ENCODE measurements at regions not wholly inside any gene's neighbourhood (a gene's known extent, or its start where the extent isn't known, plus 50 kb on each side); places are given as distances from the start of the nearest gene placed in this dataset.
A peak's percentile ranks its signal among the peaks of the same experiment; 100 is the strongest.
"Not testable (repeated sequence)": the region's sequence is repeated elsewhere in the genome, so short reads cannot be mapped to it uniquely, and the experiment has no call there.

- DNase-seq = no peak
Observed at GRCh38 chr2:175601969-175602368, 400.1 kb downstream of the LNPK start.

DNA sequence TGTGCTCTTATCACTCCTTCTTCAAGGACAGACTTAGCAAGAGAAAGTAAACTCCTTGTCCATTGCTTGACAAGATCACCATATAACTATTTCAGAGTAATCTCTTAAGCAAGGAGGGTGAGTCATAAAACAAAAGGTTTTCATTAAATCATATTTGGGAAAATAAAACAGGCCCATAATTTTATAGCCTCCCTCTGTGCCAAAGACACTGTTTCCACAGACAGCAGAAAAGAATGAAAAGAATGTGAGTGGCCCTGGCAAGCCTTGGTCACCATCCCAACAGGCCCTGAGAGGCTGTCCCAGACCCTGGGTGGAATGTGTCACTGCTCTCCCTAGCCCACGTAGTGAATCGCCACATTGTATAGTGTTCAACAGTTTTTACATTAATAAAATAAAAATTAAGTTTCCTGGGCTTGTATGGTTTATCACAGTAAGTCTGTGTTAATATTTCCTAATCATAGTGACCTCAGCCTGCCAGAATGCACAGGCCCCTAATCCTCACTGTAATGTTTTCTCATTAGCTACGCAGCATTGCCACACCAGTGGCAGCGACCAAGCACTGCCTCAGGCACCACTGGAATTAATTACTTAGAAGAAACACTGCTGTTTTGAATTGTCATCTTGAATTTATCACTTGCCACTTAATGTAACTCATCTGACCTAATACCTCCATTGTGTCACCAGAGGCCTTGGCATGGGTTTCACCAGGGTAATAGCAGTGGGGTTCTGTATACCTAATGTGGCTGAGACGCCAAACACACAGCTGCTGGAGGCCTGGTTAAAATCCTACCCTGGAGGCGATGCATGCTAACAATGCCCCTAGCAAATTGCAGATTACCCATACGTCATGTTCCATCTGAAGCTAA is 401.9 kb downstream of the LNPK start:
- no peak for DNase-seq

- DNase-seq = no peak
Observed at GRCh38 chr2:175597286-175597685, 404.8 kb downstream of the LNPK start.

GRCh38 chr2:175595139-175595538 is 406.9 kb downstream of the LNPK start:
- no peak for DNase-seq

GRCh38 chr2:175593686-175594525 is 408.2 kb downstream of the LNPK start:
- not testable (repeated sequence) for DNase-seq

GRCh38 chr2:175588213-175588612 is 406.7 kb upstream of the ATP5MC3 start:
- DNase-seq = not testable (repeated sequence)

DNA sequence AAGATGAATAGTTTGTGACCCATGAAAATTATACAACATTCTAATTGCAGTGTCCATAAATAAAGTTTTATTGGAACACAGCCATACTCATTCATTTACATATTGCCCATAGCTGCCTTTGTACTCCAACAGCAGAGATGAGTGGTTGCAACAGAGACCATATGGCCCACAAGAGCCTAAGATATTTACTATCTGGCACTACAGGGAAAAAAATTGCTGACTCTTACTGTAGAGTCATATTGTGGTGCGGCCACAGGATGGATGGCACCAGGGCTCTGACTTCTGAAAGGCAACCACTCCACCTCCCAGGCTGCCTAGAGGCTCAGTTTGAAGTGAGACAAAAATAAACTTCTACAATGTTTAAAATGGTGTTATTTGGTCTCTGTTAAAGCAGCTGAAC is 404.0 kb upstream of the ATP5MC3 start:
- no peak for DNase-seq

GRCh38 chr2:175580652-175581051 is 399.1 kb upstream of the ATP5MC3 start:
- DNase-seq = no peak

- DNase-seq = no peak
Observed at GRCh38 chr2:175579646-175580045, 398.1 kb upstream of the ATP5MC3 start.

- DNase-seq = no peak
Observed at GRCh38 chr2:175577368-175577970, 396.0 kb upstream of the ATP5MC3 start.

DNA sequence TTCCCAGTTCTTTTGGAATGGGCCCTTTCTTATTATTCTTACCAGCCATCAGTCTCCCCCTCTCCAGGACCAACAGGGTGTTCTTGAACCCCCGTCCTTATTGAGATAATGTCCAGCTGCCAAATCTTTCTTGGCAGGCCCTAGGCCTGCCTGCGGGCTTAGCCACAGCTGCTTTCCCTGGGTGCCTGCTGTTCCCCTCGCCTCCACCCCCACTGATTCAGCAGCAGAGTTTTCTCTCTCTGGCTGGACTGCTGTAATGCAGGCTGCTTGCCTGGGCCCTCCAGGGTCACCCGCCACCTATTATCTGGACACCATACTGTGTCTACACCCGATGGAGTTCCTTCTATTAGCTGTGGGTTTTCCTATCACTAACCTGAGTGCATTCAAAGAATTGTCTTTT is 395.4 kb upstream of the ATP5MC3 start:
- DNase-seq = no peak

DNA sequence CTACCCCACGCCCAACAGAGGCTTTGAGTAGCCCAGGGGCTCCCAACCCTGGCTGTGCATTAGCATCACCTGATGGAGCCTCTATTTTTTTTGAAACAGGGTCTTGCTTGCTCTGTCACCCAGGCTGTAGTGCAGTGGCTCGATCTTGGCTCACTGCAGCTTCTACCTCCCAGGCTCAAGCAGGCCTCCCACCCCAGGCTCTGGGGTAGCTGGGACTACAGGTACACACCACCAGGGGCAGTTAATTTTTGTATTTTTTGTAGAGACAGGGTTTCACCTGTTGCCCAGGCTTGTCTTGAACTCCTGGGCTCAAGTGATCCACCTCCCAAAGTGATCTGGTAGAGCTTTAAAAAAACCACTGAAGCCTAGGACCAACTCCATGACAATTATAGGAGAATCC is 394.8 kb upstream of the ATP5MC3 start:
- DNase-seq = no peak

GRCh38 chr2:175575346-175576258 is 394.1 kb upstream of the ATP5MC3 start:
- DNase-seq = no peak

GRCh38 chr2:175574069-175574468 is 392.6 kb upstream of the ATP5MC3 start:
- DNase-seq = no peak

DNA sequence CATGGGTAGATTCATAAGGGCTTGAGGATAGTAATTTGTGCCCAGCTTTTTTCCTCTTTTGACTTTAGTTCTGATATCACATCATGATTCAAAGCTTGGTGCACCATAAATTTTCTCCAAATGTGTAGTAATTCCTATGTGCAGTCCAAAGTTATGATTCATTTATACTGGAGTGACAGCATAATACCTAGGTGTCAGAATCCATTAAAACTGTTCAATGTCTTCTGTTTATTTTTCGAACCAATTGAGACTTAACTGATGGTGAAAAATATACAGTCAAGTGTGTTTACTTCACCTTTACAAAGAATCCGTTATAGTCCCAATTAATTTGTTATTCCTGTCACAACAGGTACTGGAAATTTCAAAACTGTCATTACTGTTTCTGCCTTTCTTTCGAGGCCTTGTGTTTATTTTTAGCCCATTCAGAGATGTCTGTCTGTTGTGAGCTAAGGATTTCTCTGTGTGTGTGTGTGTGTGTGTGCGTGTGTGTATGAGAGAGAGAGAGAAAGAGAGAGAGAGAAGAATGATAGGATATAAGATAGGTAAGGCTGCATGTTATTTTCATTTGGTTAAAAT is 389.7 kb upstream of the ATP5MC3 start:
- no peak for DNase-seq

GRCh38 chr2:175568109-175568730 is 386.7 kb upstream of the ATP5MC3 start:
- DNase-seq = no peak

GRCh38 chr2:175567435-175568061 is 386.0 kb upstream of the ATP5MC3 start:
- DNase-seq = no peak

DNA sequence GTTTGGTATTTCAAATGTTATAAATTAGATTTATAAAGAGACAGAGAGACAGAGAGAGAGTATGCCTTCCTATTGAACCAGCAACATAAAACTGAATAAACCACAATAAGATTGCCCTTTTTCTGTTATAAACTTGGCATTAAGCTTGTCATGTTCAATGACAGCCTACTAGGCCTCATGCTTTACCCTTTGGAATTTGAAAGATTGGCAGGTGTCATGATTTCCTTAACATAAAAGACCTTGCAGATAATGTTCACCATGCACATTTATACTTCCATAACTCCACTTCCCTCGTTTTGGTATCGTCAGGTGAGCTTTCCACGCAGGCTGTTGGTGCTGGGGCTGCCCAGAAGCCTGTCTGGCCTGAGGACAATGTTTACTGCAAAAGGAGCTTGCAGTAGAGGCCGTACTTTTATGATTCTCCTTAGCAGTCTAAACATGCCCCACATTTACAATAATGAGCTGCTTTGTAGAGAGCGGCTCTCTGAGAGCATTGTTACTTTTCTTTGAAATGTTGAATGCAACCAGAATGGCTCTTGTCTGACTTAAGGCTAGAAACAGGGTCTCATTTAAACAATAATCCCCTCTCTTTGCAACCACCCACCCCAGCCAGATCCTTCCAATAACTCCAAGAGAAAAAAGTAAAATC is 379.1 kb upstream of the ATP5MC3 start:
- no peak for DNase-seq

GRCh38 chr2:175559613-175560012 is 378.1 kb upstream of the ATP5MC3 start:
- no peak for DNase-seq

GRCh38 chr2:175557810-175558377 is 376.4 kb upstream of the ATP5MC3 start:
- DNase-seq = peak; percentile 9
